ENCODE measurements at regions not wholly inside any gene's neighbourhood (a gene's known extent, or its start where the extent isn't known, plus 50 kb on each side); places are given as distances from the start of the nearest gene placed in this dataset.

GRCh38 chr17:13367154-13367553 is 234.6 kb downstream of the HS3ST3A1 start:
- no peak for TF ChIP-seq POLR2A (IDR thresholded peaks at IDR 0.05)
- TF ChIP-seq POLR2AphosphoS5 (IDR thresholded peaks at IDR 0.05): no peak
- TF ChIP-seq CTCF (IDR thresholded peaks at IDR 0.05): no peak

Measured in prostate gland (tissue), 2 donors.